ENCODE measurements at regions not wholly inside any gene's neighbourhood (a gene's known extent, or its start where the extent isn't known, plus 50 kb on each side); places are given as distances from the start of the nearest gene placed in this dataset.

- TF ChIP-seq POLR2AphosphoS2 (conservative IDR thresholded peaks at IDR 0.05; ENCODE audit: low read length) (no peak), TP53 (CRISPR knock-in tag; IDR thresholded peaks at IDR 0.05) (no peak), FOSB (CRISPR knock-in tag; IDR thresholded peaks at IDR 0.05) (no peak), USF2 (IDR thresholded peaks at IDR 0.05) (no peak), CTCF (IDR thresholded peaks at IDR 0.05) (no peak), SREBF2 (IDR thresholded peaks at IDR 0.05) (no peak), RFX5 (IDR thresholded peaks at IDR 0.05) (no peak), POLR2A (IDR thresholded peaks at IDR 0.05; ENCODE audit: low read length) (no peak), CBX2 (IDR thresholded peaks at IDR 0.05; ENCODE audit: borderline replicate concordance, low read depth) (no peak), GATA3 (IDR thresholded peaks at IDR 0.05; ENCODE audit: borderline replicate concordance) (no peak), SMC3 (IDR thresholded peaks at IDR 0.05) (no peak)
Measured at GRCh38 chr13:79185580-79185979, 220.5 kb downstream of the RBM26 start.

Data from A549 (cell line).